ENCODE measurements at regions not wholly inside any gene's neighbourhood (a gene's known extent, or its start where the extent isn't known, plus 50 kb on each side); places are given as distances from the start of the nearest gene placed in this dataset.

GRCh38 chr11:128165572-128165971 lies 421.8 kb downstream of the ETS1 start:
- Histone ChIP-seq H3K36me3 (ENCODE audit: insufficient read depth, low read length) (no peaks in the 10 kb centered on the region), H2AFZ (ENCODE audit: low read length) (peak overlapping the region; percentile 66), H3K27me3 (ENCODE audit: insufficient read depth, low read length, poor library complexity, severe bottlenecking) (no peaks in the 10 kb centered on the region), H3K4me1 (ENCODE audit: insufficient read depth, low read length, poor library complexity, severe bottlenecking) (peaks cover 19% of the 10 kb centered on the region), H4K20me1 (ENCODE audit: insufficient read depth, low read length, poor library complexity, severe bottlenecking) (no peaks in the 10 kb centered on the region), H3K4me3 (ENCODE audit: low read length, poor library complexity, severe bottlenecking) (no peak overlapping the region), H3K79me2 (ENCODE audit: insufficient read depth, low read length) (no peaks in the 10 kb centered on the region), H3K4me2 (ENCODE audit: low read depth, low read length, poor library complexity, severe bottlenecking) (peak overlapping the region; percentile 31), H3F3A (ENCODE audit: low read depth) (no peaks in the 10 kb centered on the region), H3K9me3 (ENCODE audit: insufficient read depth, low read depth, low read length) (no peaks in the 10 kb centered on the region), H3K9me2 (replicated peaks; ENCODE audit: low read depth, low read length) (no peaks in the 10 kb centered on the region), H3K9ac (ENCODE audit: low read depth, low read length, poor library complexity, severe bottlenecking) (no peak overlapping the region)
- TF ChIP-seq CTCF (conservative IDR thresholded peaks at IDR 0.05; ENCODE audit: low read length) = no peak
- no peak for TF ChIP-seq EZH2phosphoT487 (IDR thresholded peaks at IDR 0.05; ENCODE audit: borderline replicate concordance)

DNA sequence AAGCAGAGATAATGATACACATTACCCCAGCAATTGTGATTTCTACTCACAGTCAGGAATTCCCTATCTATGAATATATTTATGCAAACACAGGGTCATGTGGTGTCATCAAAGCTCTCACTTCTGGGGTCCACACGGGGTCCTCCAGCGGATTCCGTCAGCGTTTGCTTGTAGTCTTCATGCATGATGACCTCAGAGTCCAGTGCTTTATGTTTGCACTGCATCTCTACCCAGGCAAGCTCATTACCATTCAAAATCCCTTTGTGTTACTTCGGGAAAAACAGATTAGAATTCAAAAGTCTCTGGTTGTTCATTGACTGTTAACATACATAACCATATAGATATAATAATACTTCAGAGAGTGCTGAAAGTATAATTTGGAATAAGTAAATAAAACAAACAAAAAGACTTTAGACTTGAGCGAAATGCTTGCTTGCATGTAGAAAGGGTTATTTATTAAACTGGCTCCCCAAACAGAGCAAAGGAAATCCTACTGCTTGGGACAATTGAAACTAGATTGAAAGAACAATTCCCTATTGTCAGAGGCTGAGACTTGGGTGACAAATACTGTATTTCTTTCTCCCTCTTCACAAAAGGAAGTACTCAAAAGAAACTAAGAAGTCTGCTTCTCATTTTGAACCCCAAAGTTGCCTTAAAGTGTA lies 423.1 kb downstream of the ETS1 start:
- H3K4me3 ChIP-seq (ENCODE audit: low read length, poor library complexity, severe bottlenecking) = no peak overlapping the region
- H4K20me1 ChIP-seq (ENCODE audit: insufficient read depth, low read length, poor library complexity, severe bottlenecking) = no peaks in the 10 kb centered on the region
- peak overlapping the region; percentile 57; the same call in 1 of the 2 replicates for H2AFZ ChIP-seq (ENCODE audit: low read length)
- no peaks in the 10 kb centered on the region for H3K27me3 ChIP-seq (ENCODE audit: insufficient read depth, low read length, poor library complexity, severe bottlenecking)
- H3K36me3 ChIP-seq (ENCODE audit: insufficient read depth, low read length) = no peaks in the 10 kb centered on the region
- H3K4me2 ChIP-seq (ENCODE audit: low read depth, low read length, poor library complexity, severe bottlenecking) = no peak overlapping the region
- H3K9ac ChIP-seq (ENCODE audit: low read depth, low read length, poor library complexity, severe bottlenecking) = no peak overlapping the region
- H3K79me2 ChIP-seq (ENCODE audit: insufficient read depth, low read length) = no peaks in the 10 kb centered on the region
- no peaks in the 10 kb centered on the region for H3K9me2 ChIP-seq (replicated peaks; ENCODE audit: low read depth, low read length)
- no peaks in the 10 kb centered on the region for H3F3A ChIP-seq (ENCODE audit: low read depth)
- peaks cover 19% of the 10 kb centered on the region for H3K4me1 ChIP-seq (ENCODE audit: insufficient read depth, low read length, poor library complexity, severe bottlenecking)
- no peaks in the 10 kb centered on the region for H3K9me3 ChIP-seq (ENCODE audit: insufficient read depth, low read depth, low read length)
- TF ChIP-seq EZH2phosphoT487 (IDR thresholded peaks at IDR 0.05; ENCODE audit: borderline replicate concordance) = no peak
- TF ChIP-seq CTCF (conservative IDR thresholded peaks at IDR 0.05; ENCODE audit: low read length) = no peak

DNA sequence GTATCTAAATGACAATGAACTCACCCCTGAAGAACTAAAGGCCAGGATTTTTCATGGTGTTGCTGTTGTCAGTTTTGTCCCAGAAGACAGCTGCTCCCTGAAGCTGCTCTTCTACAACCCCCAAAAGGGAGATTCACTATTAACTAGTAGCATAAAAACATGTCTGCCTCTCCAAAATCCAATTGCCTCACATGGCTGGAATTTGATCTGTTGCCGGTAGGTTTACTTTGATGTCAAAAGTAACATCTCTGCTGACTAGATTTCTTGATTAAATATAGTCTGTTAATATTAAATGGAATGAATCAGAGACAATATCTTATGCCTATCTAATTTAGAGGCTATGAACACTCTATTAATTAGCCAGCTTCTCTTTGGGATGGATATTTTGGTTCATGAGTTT lies 425.4 kb downstream of the ETS1 start:
- Histone ChIP-seq H3K4me3 (ENCODE audit: low read length, poor library complexity, severe bottlenecking) (no peak overlapping the region), H3K4me1 (ENCODE audit: insufficient read depth, low read length, poor library complexity, severe bottlenecking) (peaks cover 30% of the 10 kb centered on the region), H3K9me3 (ENCODE audit: insufficient read depth, low read depth, low read length) (no peaks in the 10 kb centered on the region), H3K9me2 (replicated peaks; ENCODE audit: low read depth, low read length) (no peaks in the 10 kb centered on the region), H3K79me2 (ENCODE audit: insufficient read depth, low read length) (no peaks in the 10 kb centered on the region), H3K4me2 (ENCODE audit: low read depth, low read length, poor library complexity, severe bottlenecking) (no peak overlapping the region), H2AFZ (ENCODE audit: low read length) (no peak overlapping the region), H3K9ac (ENCODE audit: low read depth, low read length, poor library complexity, severe bottlenecking) (no peak overlapping the region), H3K36me3 (ENCODE audit: insufficient read depth, low read length) (no peaks in the 10 kb centered on the region), H3F3A (ENCODE audit: low read depth) (no peaks in the 10 kb centered on the region), H4K20me1 (ENCODE audit: insufficient read depth, low read length, poor library complexity, severe bottlenecking) (no peaks in the 10 kb centered on the region), H3K27me3 (ENCODE audit: insufficient read depth, low read length, poor library complexity, severe bottlenecking) (no peaks in the 10 kb centered on the region)
- TF ChIP-seq EZH2phosphoT487 (IDR thresholded peaks at IDR 0.05; ENCODE audit: borderline replicate concordance) (no peak), CTCF (conservative IDR thresholded peaks at IDR 0.05; ENCODE audit: low read length) (no peak)
